ENCODE measurements at regions not wholly inside any gene's neighbourhood (a gene's known extent, or its start where the extent isn't known, plus 50 kb on each side); places are given as distances from the start of the nearest gene placed in this dataset.
A peak's percentile ranks its signal among the peaks of the same experiment; 100 is the strongest.

DNA sequence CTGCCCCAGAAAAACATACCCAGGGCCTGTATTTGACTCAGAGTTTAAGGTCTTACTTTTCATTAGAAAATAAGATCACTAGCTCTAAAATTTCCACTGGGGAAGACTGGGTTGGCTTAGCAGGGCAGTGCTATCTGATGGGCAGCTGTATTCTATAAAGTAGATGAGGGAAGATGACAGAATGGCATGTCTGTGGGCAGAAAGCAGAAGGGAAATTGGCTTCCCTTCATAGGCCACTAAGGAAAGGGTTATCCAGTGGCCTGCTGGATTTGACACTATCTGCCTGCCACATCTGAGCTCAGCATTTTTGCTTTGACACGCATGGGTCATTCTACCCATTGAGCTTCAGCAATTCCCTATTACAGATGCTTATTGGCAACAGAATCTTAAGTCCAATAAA, 461.3 kb upstream of the RASGRP1 start:
- 92% methylated on average over 1 of the region's 1 CpG for WGBS (ENCODE audit: low lambda C conversion rate)
- TF ChIP-seq, protein P1, sequence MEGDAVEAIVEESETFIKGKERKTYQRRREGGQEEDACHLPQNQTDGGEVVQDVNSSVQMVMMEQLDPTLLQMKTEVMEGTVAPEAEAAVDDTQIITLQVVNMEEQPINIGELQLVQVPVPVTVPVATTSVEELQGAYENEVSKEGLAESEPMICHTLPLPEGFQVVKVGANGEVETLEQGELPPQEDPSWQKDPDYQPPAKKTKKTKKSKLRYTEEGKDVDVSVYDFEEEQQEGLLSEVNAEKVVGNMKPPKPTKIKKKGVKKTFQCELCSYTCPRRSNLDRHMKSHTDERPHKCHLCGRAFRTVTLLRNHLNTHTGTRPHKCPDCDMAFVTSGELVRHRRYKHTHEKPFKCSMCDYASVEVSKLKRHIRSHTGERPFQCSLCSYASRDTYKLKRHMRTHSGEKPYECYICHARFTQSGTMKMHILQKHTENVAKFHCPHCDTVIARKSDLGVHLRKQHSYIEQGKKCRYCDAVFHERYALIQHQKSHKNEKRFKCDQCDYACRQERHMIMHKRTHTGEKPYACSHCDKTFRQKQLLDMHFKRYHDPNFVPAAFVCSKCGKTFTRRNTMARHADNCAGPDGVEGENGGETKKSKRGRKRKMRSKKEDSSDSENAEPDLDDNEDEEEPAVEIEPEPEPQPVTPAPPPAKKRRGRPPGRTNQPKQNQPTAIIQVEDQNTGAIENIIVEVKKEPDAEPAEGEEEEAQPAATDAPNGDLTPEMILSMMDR (IDR thresholded peaks at IDR 0.05), result no peak
- TF ChIP-seq, protein P2, sequence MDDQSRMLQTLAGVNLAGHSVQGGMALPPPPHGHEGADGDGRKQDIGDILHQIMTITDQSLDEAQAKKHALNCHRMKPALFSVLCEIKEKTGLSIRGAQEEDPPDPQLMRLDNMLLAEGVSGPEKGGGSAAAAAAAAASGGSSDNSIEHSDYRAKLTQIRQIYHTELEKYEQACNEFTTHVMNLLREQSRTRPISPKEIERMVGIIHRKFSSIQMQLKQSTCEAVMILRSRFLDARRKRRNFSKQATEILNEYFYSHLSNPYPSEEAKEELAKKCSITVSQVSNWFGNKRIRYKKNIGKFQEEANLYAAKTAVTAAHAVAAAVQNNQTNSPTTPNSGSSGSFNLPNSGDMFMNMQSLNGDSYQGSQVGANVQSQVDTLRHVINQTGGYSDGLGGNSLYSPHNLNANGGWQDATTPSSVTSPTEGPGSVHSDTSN (IDR thresholded peaks at IDR 0.05), result 0 out of 2 replicates have a peak, but pooled peaks have one; percentile 26
- H2AFZ ChIP-seq (ENCODE audit: low read depth), result no peak overlapping the region
- H3K4me1 ChIP-seq (ENCODE audit: control insufficient read depth in 1 of 2, insufficient read depth in 2 of 2, low read depth in 1 of 2, low read length in 1 of 2), result peaks cover 4 to 8% of the 10 kb centered on the region in 2 experiments; a peak in 3 of 4 replicates
- H3K79me2 ChIP-seq (ENCODE audit: insufficient read depth), result no peaks in the 10 kb centered on the region
- no peaks in the 10 kb centered on the region for H4K20me1 ChIP-seq (ENCODE audit: insufficient read depth)
- H3K4me2 ChIP-seq, result no peak overlapping the region
- H3K27ac ChIP-seq (ENCODE audit: low read depth in 2 of 2, low read length in 1 of 2), result no peak overlapping the region; a peak in 1 of 4 replicates
- H3F3A ChIP-seq (replicated peaks; ENCODE audit: insufficient read depth), result no peaks in the 10 kb centered on the region
- no peak for DNase-seq
- POLR2A ChIA-PET, result no interaction called here
- CTCF ChIA-PET, result interaction anchor here (1.0 kb wide), 1 partner anchor 14 kb away, joined by 3 read pairs; no protein-coding TSS in a partner anchor
- no peak overlapping the region for H3K4me3 ChIP-seq (ENCODE audit: low read depth in 2 of 2, low read length in 1 of 2)
- H3K9me2 ChIP-seq, result no peaks in the 10 kb centered on the region
- H3K9me3 ChIP-seq, result no peaks in the 10 kb centered on the region
- H3K9ac ChIP-seq, result no peak overlapping the region
- H3K36me3 ChIP-seq (replicated peaks in 1 of 2; ENCODE audit: control insufficient read depth in 1 of 2, insufficient read depth in 2 of 2, low read length in 1 of 2), result no peaks in the 10 kb centered on the region
- H3K27me3 ChIP-seq (ENCODE audit: insufficient read depth), result no peaks in the 10 kb centered on the region

DNA sequence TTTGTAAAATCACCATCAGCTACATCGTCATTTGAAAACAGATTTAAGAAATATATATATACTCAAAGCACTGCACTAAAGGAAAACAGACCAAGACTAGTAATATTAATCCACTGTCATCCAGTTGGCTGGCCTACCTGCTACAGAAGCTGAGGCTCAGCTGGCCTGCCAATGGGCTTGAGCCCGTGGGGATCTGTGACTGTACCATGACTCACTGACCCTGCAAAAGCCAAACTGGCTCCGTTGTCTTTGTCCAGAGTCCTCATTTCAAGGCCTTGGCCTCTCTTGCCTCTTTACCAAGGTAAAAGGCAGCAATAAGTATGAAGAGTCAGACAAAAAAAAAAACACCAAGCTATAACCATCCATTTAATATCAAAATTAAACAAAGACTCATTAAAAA, 463.5 kb upstream of the RASGRP1 start:
- no peaks in the 10 kb centered on the region for H3K27me3 ChIP-seq (ENCODE audit: insufficient read depth)
- no peaks in the 10 kb centered on the region for H4K20me1 ChIP-seq (ENCODE audit: insufficient read depth)
- POLR2A ChIA-PET, result no interaction called here
- no peaks in the 10 kb centered on the region for H3F3A ChIP-seq (replicated peaks; ENCODE audit: insufficient read depth)
- no peak overlapping the region for H3K9ac ChIP-seq
- H2AFZ ChIP-seq (ENCODE audit: low read depth), result peak overlapping the region; percentile 19; the same call in 1 of the 2 replicates
- H3K27ac ChIP-seq (ENCODE audit: low read depth in 2 of 2, low read length in 1 of 2), result 0 out of 4 replicates have a peak overlapping the region, but pooled peaks of 1 of the 2 experiments have one; percentile 16
- no peak overlapping the region for H3K4me2 ChIP-seq
- no peak for DNase-seq
- no peaks in the 10 kb centered on the region for H3K36me3 ChIP-seq (replicated peaks in 1 of 2; ENCODE audit: control insufficient read depth in 1 of 2, insufficient read depth in 2 of 2, low read length in 1 of 2)
- H3K9me3 ChIP-seq, result no peaks in the 10 kb centered on the region
- H3K4me3 ChIP-seq (ENCODE audit: low read depth in 2 of 2, low read length in 1 of 2), result no peak overlapping the region
- CTCF ChIA-PET, result interaction anchor here (1.3 to 1.6 kb wide), 2 partner anchors 8 to 11 kb away, joined by 3 to 4 read pairs; no protein-coding TSS in a partner anchor
- H3K9me2 ChIP-seq, result no peaks in the 10 kb centered on the region
- 41% methylated on average over 3 of the region's 3 CpGs for WGBS (ENCODE audit: low lambda C conversion rate)
- H3K79me2 ChIP-seq (ENCODE audit: insufficient read depth), result no peaks in the 10 kb centered on the region
- TF ChIP-seq GABPA (IDR thresholded peaks at IDR 0.05; ENCODE audit: low read depth) (no peak), FOXJ3 (CRISPR knock-in tag; IDR thresholded peaks at IDR 0.05) (no peak), RXRA (IDR thresholded peaks at IDR 0.05; ENCODE audit: borderline replicate concordance, low read depth) (no peak), FOSL2 (IDR thresholded peaks at IDR 0.05; ENCODE audit: borderline replicate concordance, low read depth) (peak; percentile 73; the same call in 1 of the 2 replicates), YY1 (IDR thresholded peaks at IDR 0.05; ENCODE audit: low read depth) (no peak), JUND (IDR thresholded peaks at IDR 0.05) (peak; percentile 41), TEAD4 (IDR thresholded peaks at IDR 0.05; ENCODE audit: borderline replicate concordance, insufficient read depth) (no peak), CHD2 (IDR thresholded peaks at IDR 0.05; ENCODE audit: low read length, partially characterized antibody) (no peak), NFIC (IDR thresholded peaks at IDR 0.05; ENCODE audit: borderline replicate concordance) (peak; percentile 23; the same call in 1 of the 2 replicates), ELF1 (IDR thresholded peaks at IDR 0.05) (no peak), GATA2 (CRISPR knock-in tag; IDR thresholded peaks at IDR 0.05) (no peak), RFX5 (IDR thresholded peaks at IDR 0.05; ENCODE audit: low read length) (no peak), POLR2AphosphoS5 (IDR thresholded peaks at IDR 0.05; ENCODE audit: low read depth, low read length) (no peak), TCF12 (IDR thresholded peaks at IDR 0.05) (peak; percentile 49; the same call in 1 of the 2 replicates)
- TF ChIP-seq, protein P3, sequence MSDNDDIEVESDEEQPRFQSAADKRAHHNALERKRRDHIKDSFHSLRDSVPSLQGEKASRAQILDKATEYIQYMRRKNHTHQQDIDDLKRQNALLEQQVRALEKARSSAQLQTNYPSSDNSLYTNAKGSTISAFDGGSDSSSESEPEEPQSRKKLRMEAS (IDR thresholded peaks at IDR 0.05; ENCODE audit: low read depth), result no peak
- TF ChIP-seq, protein P2 (IDR thresholded peaks at IDR 0.05), result peak; percentile 35
- TF ChIP-seq, protein P4, sequence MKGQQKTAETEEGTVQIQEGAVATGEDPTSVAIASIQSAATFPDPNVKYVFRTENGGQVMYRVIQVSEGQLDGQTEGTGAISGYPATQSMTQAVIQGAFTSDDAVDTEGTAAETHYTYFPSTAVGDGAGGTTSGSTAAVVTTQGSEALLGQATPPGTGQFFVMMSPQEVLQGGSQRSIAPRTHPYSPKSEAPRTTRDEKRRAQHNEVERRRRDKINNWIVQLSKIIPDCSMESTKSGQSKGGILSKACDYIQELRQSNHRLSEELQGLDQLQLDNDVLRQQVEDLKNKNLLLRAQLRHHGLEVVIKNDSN (IDR thresholded peaks at IDR 0.05; ENCODE audit: borderline replicate concordance, low read depth), result no peak
- TF ChIP-seq, protein P5, sequence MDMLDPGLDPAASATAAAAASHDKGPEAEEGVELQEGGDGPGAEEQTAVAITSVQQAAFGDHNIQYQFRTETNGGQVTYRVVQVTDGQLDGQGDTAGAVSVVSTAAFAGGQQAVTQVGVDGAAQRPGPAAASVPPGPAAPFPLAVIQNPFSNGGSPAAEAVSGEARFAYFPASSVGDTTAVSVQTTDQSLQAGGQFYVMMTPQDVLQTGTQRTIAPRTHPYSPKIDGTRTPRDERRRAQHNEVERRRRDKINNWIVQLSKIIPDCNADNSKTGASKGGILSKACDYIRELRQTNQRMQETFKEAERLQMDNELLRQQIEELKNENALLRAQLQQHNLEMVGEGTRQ (IDR thresholded peaks at IDR 0.05; ENCODE audit: borderline replicate concordance, low read depth, low read length), result no peak
- peaks cover 4 to 5% of the 10 kb centered on the region in 2 experiments; a peak in 2 of 4 replicates for H3K4me1 ChIP-seq (ENCODE audit: control insufficient read depth in 1 of 2, insufficient read depth in 2 of 2, low read depth in 1 of 2, low read length in 1 of 2)

Measured in SK-N-SH (cell line).